ENCODE measurements at regions not wholly inside any gene's neighbourhood (a gene's known extent, or its start where the extent isn't known, plus 50 kb on each side); places are given as distances from the start of the nearest gene placed in this dataset.

GRCh38 chr4:30642567-30642966 is 77.6 kb upstream of the PCDH7 start:
- POLR2A ChIA-PET = no interaction called here

GRCh38 chr4:30653291-30653690 is 66.9 kb upstream of the PCDH7 start:
- no peaks in the 10 kb centered on the region for H3K27me3 ChIP-seq (replicated peaks in 1 of 4; ENCODE audit: control extremely low read depth in 1 of 4, control insufficient read depth in 3 of 4, insufficient read depth in 4 of 4, low read length in 3 of 4)
- H2AFZ ChIP-seq (ENCODE audit: insufficient read depth, low read depth, low read length, poor library complexity, severe bottlenecking) = no peak overlapping the region
- WGBS (ENCODE audit: insufficient coverage) = no CpG with 5 or more reads among the region's 1 CpG
- Mint-ChIP-seq H3K27me3 (no peaks in the 10 kb centered on the region), H3K27ac (no peak overlapping the region), H3K9me3 (ENCODE audit: insufficient read depth) (no peaks in the 10 kb centered on the region), H3K4me3 (no peak overlapping the region), H3K4me1 (no peaks in the 10 kb centered on the region)
- ATAC-seq (ENCODE audit: low read depth) = no peak
- H3K9me3 ChIP-seq (ENCODE audit: control extremely low read depth in 1 of 3, control insufficient read depth in 2 of 3, insufficient read depth in 1 of 3, low read length in 2 of 3) = no peaks in the 10 kb centered on the region
- no peak overlapping the region for H3K9ac ChIP-seq (ENCODE audit: low read length)
- intact Hi-C loops (cut with micrococcal nuclease) = no loop called here
- no peaks in the 10 kb centered on the region for H3K36me3 ChIP-seq (replicated peaks in 1 of 2; ENCODE audit: control extremely low read depth in 1 of 2, control insufficient read depth in 1 of 2, extremely low read depth in 1 of 2, insufficient read depth in 2 of 2, low read length in 1 of 2)
- H4K20me1 ChIP-seq (ENCODE audit: control insufficient read depth, insufficient read depth, low read length, poor library complexity, severe bottlenecking) = no peaks in the 10 kb centered on the region
- no peaks in the 10 kb centered on the region for H3K4me1 ChIP-seq (ENCODE audit: control insufficient read depth in 2 of 2, insufficient read depth in 2 of 2, low read length in 2 of 2)
- CTCF ChIA-PET = no interaction called here
- TF ChIP-seq CTCF (IDR thresholded peaks at IDR 0.05) = no peak
- no peak for TF ChIP-seq EZH2 (IDR thresholded peaks at IDR 0.05; ENCODE audit: borderline replicate concordance, insufficient read depth, low read depth, low read length, poor library complexity, severe bottlenecking)
- H3K4me2 ChIP-seq (replicated peaks; ENCODE audit: low read depth, low read length, poor library complexity, severe bottlenecking) = no peak overlapping the region
- no peak overlapping the region for H3K4me3 ChIP-seq (ENCODE audit: control extremely low read depth in 1 of 5, extremely low read depth in 1 of 5, insufficient read depth in 1 of 5, low read depth in 2 of 5, low read length in 4 of 5)
- no peak for DNase-seq
- no peaks in the 10 kb centered on the region for H3K79me2 ChIP-seq (ENCODE audit: control insufficient read depth, insufficient read depth, low read length)
- POLR2A ChIA-PET = no interaction called here
- H3K27ac ChIP-seq (ENCODE audit: low read length in 2 of 2) = no peak overlapping the region

More at GRCh38 chr4:30642567-30642966, 77.6 kb upstream of the PCDH7 start:
- no peak for ATAC-seq (ENCODE audit: low read depth)
- H3K4me3 ChIP-seq (ENCODE audit: control extremely low read depth in 1 of 5, extremely low read depth in 1 of 5, insufficient read depth in 1 of 5, low read depth in 2 of 5, low read length in 4 of 5) = no peak overlapping the region
- H3K36me3 ChIP-seq (replicated peaks in 1 of 2; ENCODE audit: control extremely low read depth in 1 of 2, control insufficient read depth in 1 of 2, extremely low read depth in 1 of 2, insufficient read depth in 2 of 2, low read length in 1 of 2) = no peaks in the 10 kb centered on the region
- CTCF ChIA-PET = no interaction called here
- peaks cover 0 to 1% (median 0%) of the 10 kb centered on the region in 3 donors for H3K9me3 ChIP-seq (ENCODE audit: control extremely low read depth in 1 of 3, control insufficient read depth in 2 of 3, insufficient read depth in 1 of 3, low read length in 2 of 3)
- H3K27me3 ChIP-seq (replicated peaks in 1 of 4; ENCODE audit: control extremely low read depth in 1 of 4, control insufficient read depth in 3 of 4, insufficient read depth in 4 of 4, low read length in 3 of 4) = no peaks in the 10 kb centered on the region
- Mint-ChIP-seq H3K4me1 (no peaks in the 10 kb centered on the region), H3K4me3 (no peak overlapping the region), H3K27me3 (no peaks in the 10 kb centered on the region), H3K27ac (no peak overlapping the region), H3K9me3 (ENCODE audit: insufficient read depth) (peaks cover 4% of the 10 kb centered on the region)
- H3K79me2 ChIP-seq (ENCODE audit: control insufficient read depth, insufficient read depth, low read length) = no peaks in the 10 kb centered on the region
- no peak for DNase-seq
- H2AFZ ChIP-seq (ENCODE audit: insufficient read depth, low read depth, low read length, poor library complexity, severe bottlenecking) = no peak overlapping the region
- TF ChIP-seq EZH2 (IDR thresholded peaks at IDR 0.05; ENCODE audit: borderline replicate concordance, insufficient read depth, low read depth, low read length, poor library complexity, severe bottlenecking) (no peak), CTCF (IDR thresholded peaks at IDR 0.05) (no peak)
- H3K27ac ChIP-seq (ENCODE audit: low read length in 2 of 2) = no peak overlapping the region
- no peak overlapping the region for H3K9ac ChIP-seq (ENCODE audit: low read length)
- H3K4me1 ChIP-seq (ENCODE audit: control insufficient read depth in 2 of 2, insufficient read depth in 2 of 2, low read length in 2 of 2) = no peaks in the 10 kb centered on the region
- H3K4me2 ChIP-seq (replicated peaks; ENCODE audit: low read depth, low read length, poor library complexity, severe bottlenecking) = no peak overlapping the region
- intact Hi-C loops (cut with micrococcal nuclease) = no loop called here
- 70% methylated on average over 1 of the region's 1 CpG for WGBS (ENCODE audit: insufficient coverage)
- H4K20me1 ChIP-seq (ENCODE audit: control insufficient read depth, insufficient read depth, low read length, poor library complexity, severe bottlenecking) = no peaks in the 10 kb centered on the region

Measured in B cell (primary cell).